HL-60 (cell line): ENCODE measurements at regions not wholly inside any gene's neighbourhood (a gene's known extent, or its start where the extent isn't known, plus 50 kb on each side); places are given as distances from the start of the nearest gene placed in this dataset.

Source experiments
- DNase-seq, 2 experiments: peaks; one replicate each; pipeline ENCODE4 v3.0.0-alpha.2; 2010 to 2020; ENCODE audit warnings: low read depth in 1 of 2, low spot score in 1 of 2
- H3K27ac ChIP-seq: fragments of 250-450 bp; sonication (Bioruptor Pico); replicated peaks from 2 replicates; pipeline ENCODE4 v1.5.1; 2020; ENCODE audit warnings: mild to moderate bottlenecking, moderate library complexity
- H3K27me3 ChIP-seq: fragments of 250-450 bp; sonication (Bioruptor Pico); 2 replicates; pipeline ENCODE4 v1.5.1; 2021; ENCODE audit warnings: mild to moderate bottlenecking, moderate library complexity; ENCODE audit not compliant: insufficient read depth, poor library complexity, severe bottlenecking
- H3K4me3 ChIP-seq: replicated peaks from 2 replicates; pipeline ENCODE4 v1.5.1; 2011; ENCODE audit warnings: mild to moderate bottlenecking, control low read depth, low read length; ENCODE audit not compliant: insufficient read depth
- CTCF ChIP-seq: IDR thresholded peaks from one replicate; pipeline ENCODE4 v1.5.1; 2011; ENCODE audit warnings: low read length, control low read depth, inconsistent platforms; ENCODE audit not compliant: insufficient read depth
- GABPA ChIP-seq: IDR thresholded peaks from 2 replicates; pipeline ENCODE4 v1.6.1; 2012; ENCODE audit warnings: low read depth
- POLR2AphosphoS5 ChIP-seq: IDR thresholded peaks from 2 replicates; pipeline ENCODE4 v1.6.1; 2012; ENCODE audit warnings: low read depth
- REST ChIP-seq: IDR thresholded peaks from 2 replicates; pipeline ENCODE4 v1.6.1; 2012; ENCODE audit warnings: low read depth; ENCODE audit not compliant: insufficient replicate concordance
- SPI1 ChIP-seq: IDR thresholded peaks from 2 replicates; pipeline ENCODE4 v1.6.1; 2012; ENCODE audit warnings: low read depth, mild to moderate bottlenecking, borderline replicate concordance

GRCh38 chr11:16441461-16441860, 85.1 kb upstream of the SOX6 start:
- Histone ChIP-seq H3K4me3 (no peak overlapping the region), H3K27me3 (no peaks in the 10 kb centered on the region), H3K27ac (no peak overlapping the region)
- TF ChIP-seq GABPA (no peak), CTCF (no peak), REST (no peak), SPI1 (no peak), POLR2AphosphoS5 (no peak)
- no peak for DNase-seq

GRCh38 chr11:16440136-16440535, 83.8 kb upstream of the SOX6 start:
- H3K4me3 ChIP-seq, result no peak overlapping the region
- TF ChIP-seq SPI1, result no peak
- no peak for TF ChIP-seq GABPA
- TF ChIP-seq POLR2AphosphoS5, result no peak
- TF ChIP-seq REST, result no peak
- TF ChIP-seq CTCF, result no peak

GRCh38 chr11:16434036-16434435, 77.7 kb upstream of the SOX6 start:
- Histone ChIP-seq H3K4me3 (no peak overlapping the region), H3K27ac (no peak overlapping the region), H3K27me3 (peaks cover 2% of the 10 kb centered on the region)
- no peak for DNase-seq
- TF ChIP-seq GABPA (no peak), REST (no peak), CTCF (no peak), SPI1 (no peak), POLR2AphosphoS5 (no peak)

More at GRCh38 chr11:16440136-16440535, 83.8 kb upstream of the SOX6 start:
- no peak for DNase-seq
- Histone ChIP-seq H3K27ac (no peak overlapping the region), H3K27me3 (no peaks in the 10 kb centered on the region)
